Activated naive CD4-positive, alpha-beta T cell treated with Interleukin-2 at 50 U/mL for 16 hours (primary cell): ENCODE measurements at regions not wholly inside any gene's neighbourhood (a gene's known extent, or its start where the extent isn't known, plus 50 kb on each side); places are given as distances from the start of the nearest gene placed in this dataset.
"Not testable (repeated sequence)": the region's sequence is repeated elsewhere in the genome, so short reads cannot be mapped to it uniquely, and the experiment has no call there.

Experiments
- DNase-seq: peaks from one replicate; pipeline ENCODE4 v3.0.0-alpha.2; 2020

DNA sequence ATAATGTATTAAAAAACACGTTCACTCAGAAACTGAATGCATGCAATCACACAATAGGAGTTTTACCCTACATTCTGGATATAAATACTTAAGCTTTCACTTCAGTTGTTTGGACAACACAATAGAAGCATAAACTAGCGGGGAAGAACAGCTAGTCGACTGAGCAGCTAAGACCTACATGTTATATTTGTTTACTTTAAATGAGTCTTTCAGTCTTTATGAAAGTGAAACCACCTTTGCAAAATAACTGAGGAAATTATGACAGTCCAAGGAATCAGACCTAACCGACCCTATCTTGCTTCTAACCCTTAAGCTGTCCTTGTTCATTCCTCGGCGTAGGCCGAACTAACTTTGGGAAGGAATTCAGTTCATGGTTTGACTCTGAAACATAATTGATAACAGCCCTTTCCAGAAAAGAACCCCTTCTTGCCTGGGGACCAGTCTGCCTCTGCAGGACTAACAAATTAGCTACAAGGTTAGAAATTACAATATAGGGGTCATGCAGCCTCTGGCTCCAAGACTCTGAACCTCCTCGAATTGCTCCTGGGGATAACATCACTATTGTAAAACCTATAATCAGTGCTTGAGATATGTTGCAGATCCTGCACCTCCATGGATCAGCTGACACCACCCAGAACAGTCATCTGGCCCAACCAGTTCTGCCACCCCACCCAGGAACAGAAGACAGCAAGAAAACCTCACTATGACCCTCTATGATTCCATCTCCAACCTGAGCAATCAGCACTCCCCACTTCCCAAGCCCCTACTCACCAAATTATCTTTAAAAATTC, 185.1 kb upstream of the KLF6 start:
- no peak for DNase-seq

GRCh38 chr10:3968727-3969126, 183.7 kb upstream of the KLF6 start:
- DNase-seq: no peak

DNA sequence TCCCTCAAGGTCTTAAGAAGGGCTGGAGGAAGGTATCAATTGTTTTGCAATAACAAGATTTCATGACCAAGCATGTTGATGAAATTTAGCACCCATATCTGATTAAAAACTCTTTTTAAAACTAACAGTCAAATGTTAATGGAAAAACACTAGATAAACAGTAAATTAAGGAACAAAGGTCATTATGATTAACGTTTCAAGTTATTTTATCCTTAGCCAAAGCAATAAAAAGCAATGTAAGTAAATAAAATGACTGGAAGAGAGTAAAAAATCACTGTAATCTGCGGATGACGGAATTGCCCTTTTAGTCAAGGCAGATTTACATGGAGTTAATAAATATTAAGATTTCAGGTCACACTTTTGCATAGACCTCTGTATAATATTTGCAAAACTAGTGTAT, 179.5 kb upstream of the KLF6 start:
- no peak for DNase-seq

GRCh38 chr10:3963191-3963673, 178.2 kb upstream of the KLF6 start:
- DNase-seq: no peak

DNA sequence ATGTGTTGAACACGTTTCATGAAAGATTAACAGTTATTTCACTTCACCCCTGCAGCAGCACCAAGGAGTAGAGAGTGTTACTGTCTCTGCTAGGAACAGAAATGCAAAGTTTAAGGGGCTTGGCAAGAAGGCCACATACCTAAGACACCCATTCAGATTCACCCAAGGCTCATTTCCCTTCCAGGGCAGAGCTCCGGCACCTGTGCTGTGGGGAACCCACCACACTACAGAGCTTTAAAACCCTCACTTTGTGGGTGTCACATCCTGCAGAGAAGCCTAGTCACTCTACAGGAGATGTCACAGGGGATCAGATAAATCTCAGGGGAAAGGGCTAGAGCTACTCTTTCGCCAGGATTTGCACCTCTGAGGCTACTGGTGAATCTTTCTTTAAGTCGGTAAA, 176.1 kb upstream of the KLF6 start:
- peak; percentile 43 for DNase-seq

GRCh38 chr10:3960496-3960895, 175.5 kb upstream of the KLF6 start:
- DNase-seq: no peak

GRCh38 chr10:3959370-3960325, 174.6 kb upstream of the KLF6 start:
- no peak for DNase-seq

- no peak for DNase-seq
Observed at GRCh38 chr10:3958472-3958996, 173.5 kb upstream of the KLF6 start.

- no peak for DNase-seq
Observed at GRCh38 chr10:3955955-3956617, 171.1 kb upstream of the KLF6 start.

DNA sequence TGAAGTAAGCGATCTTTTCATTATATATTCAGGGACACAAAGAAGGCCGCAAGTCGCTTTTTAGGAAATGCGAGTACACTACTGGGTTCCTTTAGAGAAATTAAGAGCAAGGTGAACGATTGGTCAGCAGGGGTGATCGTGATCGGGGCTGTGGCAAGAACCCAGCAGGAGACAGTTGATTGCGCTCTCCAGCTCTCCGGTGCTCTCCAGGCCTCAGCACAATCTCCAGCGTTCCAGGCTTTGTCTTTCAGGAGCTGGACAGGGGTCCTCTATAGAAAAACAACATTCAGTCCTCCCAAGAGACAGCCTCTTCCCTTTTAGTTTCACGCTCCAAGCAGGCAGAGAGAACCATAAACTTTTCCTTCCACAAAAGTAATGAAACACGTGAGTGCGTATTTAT, 170.5 kb upstream of the KLF6 start:
- no peak for DNase-seq

GRCh38 chr10:3954615-3955014, 169.6 kb upstream of the KLF6 start:
- no peak for DNase-seq

DNA sequence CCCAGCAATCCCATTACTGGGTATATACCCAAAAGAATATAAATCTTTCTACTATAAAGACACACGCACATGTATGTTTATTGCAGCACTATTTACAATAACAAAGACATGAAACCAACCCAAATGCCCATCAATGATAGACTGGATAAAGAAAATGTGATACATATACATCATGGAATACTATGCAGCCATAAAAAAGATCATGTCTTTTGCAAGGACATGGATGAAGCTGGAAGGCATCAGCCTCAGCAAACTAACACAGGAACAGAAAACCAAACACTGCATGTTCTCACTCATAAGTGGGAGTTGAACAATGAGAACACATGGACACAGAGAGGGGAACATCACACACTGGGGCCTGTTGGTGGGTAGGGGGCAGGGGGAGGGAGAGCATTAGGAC, 169.0 kb upstream of the KLF6 start:
- not testable (repeated sequence) for DNase-seq

GRCh38 chr10:3951993-3952392, 167.0 kb upstream of the KLF6 start:
- no peak for DNase-seq

DNA sequence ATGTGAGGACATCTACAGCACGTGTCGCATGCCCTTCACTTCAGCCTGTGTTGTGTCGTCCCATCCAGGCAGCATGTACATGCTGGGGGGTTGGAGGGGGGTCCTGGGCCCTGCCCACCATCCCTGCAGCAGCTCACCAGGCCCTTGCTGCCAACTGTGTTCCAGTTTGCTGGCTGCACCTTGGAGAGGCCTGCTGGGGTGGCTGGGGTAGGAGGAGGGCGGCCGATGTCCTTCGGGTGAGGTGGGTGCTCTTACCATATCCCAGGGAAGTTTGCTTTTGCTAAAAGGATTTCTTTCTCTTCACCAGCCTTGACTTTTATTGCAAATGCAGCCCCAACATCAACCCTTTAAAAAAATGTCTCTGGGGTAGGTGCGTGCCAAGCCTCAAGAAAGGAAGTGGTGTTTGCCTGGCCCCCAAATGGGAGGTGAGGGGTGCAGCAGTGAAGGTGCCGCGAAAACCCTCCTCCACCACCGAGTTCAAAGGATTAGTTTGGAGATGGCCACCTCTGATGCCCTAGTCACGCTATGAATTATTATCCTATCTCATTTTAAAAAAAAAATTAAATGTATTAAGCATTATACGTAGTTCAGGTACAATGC, 165.8 kb upstream of the KLF6 start:
- DNase-seq: peak; percentile 42

DNA sequence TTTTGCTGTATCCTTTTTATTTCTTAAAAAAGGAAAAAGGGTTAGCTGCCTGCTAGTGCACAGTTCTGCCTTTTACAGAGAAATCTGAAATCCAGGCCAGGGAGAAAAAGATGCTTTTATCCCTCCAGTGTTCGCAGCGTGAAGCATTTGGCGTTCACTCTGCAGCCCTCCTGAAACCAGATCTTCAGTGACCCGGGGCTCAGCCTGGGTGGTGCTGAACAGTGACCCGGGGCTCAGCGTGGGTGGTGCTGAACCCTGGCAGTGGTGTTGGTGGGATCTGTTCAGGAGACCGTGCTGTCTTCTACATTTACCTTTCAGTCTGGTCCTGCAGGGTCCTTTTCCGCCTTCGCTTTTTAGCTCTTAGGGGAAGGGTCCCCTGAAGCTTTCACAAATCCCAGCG, 164.7 kb upstream of the KLF6 start:
- no peak for DNase-seq

GRCh38 chr10:3948843-3949242, 163.8 kb upstream of the KLF6 start:
- peak; percentile 76 for DNase-seq

DNA sequence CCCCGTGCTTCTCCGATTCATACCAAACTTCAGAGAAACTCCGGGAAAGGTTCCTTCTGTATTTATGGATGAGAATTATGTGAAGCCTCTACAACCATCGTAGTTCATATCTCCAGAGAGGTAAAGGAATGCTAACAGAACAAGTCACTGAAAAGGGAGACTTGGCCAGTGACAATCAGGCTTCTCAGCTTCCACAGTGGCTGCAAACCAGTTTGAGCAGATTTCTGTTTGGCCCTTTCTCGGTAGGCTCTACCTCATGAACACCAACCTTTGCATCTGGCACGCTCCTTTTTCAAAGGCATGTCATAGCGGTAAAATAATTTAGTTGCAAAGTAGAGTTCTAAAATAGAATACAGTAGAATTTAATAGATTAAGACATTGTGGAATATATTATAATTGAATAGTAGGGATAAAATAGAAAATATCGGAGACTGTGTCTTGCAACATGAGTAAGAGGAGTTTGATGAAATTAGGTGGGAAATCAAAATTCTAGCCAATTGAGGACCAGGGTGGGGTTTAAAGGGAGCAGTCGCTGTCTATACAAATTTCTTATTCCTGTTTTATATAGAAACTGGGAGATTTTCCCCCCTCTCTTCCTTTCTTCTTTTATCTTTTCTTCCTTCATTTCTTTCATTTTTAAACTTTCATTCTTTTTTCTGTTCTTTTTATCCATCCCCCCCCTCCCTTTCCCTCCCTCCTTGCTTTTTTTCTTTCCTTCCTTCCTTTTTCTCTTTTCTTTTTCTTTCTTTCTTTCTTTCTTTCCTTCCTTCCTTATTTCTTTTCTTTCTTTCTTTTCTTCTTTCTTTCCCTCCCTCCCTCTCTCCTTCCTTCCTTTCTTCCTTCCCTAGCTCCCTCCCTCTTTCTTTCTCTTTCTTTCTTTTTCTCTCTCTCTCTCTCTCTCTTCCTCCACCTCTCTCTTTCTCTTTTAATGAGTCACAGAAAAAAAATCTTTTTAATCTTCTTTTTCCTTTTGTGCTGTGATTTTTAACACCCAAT, 161.5 kb upstream of the KLF6 start:
- no peak for DNase-seq

DNA sequence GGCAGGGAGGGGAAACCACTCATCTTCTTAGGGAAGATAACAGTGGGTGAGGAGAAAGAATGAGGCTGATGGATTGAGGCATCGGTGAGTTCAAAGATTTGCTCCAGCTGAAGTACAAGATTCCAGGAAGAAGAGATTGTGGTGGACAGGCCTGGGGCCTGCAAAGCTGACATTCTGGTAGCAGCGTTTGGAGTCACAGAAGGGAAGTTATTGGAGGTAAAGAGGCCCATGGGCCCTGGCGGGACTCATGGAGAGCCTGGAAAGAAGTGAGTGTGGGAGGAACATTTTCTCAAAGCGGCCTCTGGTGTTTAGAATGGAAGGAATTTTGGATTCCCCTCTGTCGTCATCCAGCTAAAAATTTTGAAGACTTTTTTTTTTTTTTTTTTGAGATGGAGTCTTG, 160.0 kb upstream of the KLF6 start:
- no peak for DNase-seq

GRCh38 chr10:3944591-3944990, 159.6 kb upstream of the KLF6 start:
- DNase-seq: no peak

GRCh38 chr10:3943695-3944257, 158.8 kb upstream of the KLF6 start:
- no peak for DNase-seq

- DNase-seq: no peak
Observed at GRCh38 chr10:3942937-3943489, 158.0 kb upstream of the KLF6 start.
